Esophagus muscularis mucosa (tissue), 3 donors: ENCODE measurements at regions not wholly inside any gene's neighbourhood (a gene's known extent, or its start where the extent isn't known, plus 50 kb on each side); places are given as distances from the start of the nearest gene placed in this dataset.

Source experiments
- POLR2A ChIP-seq: fragments of 450-650 bp; IDR thresholded peaks from one replicate; pipeline ENCODE4 v1.6.1; 2017; ENCODE audit warnings: antibody characterized with exemption, moderate library complexity, mild to moderate bottlenecking, low read depth
- TF ChIP-seq, protein P1 (sequence below), 3 experiments: fragments of 200-600 bp in 2 of 3; fragments of 450-650 bp in 1 of 3; sonication (generic) in 2 of 3; IDR thresholded peaks; one replicate each; pipeline ENCODE4 v1.5.1; 2017 to 2019; ENCODE audit warnings: antibody characterized with exemption in 3 of 3, mild to moderate bottlenecking in 2 of 3, moderate library complexity in 1 of 3

DNA sequence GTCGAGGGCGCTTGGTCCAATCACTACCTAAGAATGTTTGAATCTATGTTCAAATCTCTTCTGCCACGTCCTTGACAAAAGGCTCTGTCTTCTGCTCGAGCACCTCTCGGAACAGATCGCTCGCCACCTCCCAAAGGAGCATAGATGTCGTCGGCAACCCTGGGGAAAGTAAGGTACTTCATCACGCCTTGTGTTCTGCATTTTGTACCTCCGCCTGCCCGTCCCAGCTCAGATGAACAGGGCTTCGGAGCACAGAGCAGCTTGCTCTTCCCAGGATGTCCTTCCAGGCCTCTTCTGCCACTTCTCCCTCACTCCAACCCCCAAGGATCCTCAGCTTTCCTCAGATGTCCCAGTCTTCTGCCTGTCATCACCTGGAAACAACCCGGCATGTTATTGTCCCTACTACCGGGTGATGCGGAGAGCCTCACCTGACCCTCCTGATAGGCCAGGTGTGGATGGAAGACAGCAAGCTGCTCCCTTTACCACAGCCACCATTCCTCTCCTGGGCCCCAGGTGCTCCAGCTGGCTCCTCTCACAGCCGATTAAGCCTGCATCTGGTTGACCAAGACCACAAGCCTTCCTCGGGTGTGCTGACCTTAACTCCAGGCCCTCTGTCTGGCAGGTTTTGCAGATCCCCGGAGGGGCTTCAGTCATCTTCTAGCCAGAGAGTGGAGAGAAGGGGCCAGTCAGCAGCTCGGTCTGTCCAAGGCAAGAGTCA lies 270.5 kb downstream of the FAM43A start:
- TF ChIP-seq, protein P1, sequence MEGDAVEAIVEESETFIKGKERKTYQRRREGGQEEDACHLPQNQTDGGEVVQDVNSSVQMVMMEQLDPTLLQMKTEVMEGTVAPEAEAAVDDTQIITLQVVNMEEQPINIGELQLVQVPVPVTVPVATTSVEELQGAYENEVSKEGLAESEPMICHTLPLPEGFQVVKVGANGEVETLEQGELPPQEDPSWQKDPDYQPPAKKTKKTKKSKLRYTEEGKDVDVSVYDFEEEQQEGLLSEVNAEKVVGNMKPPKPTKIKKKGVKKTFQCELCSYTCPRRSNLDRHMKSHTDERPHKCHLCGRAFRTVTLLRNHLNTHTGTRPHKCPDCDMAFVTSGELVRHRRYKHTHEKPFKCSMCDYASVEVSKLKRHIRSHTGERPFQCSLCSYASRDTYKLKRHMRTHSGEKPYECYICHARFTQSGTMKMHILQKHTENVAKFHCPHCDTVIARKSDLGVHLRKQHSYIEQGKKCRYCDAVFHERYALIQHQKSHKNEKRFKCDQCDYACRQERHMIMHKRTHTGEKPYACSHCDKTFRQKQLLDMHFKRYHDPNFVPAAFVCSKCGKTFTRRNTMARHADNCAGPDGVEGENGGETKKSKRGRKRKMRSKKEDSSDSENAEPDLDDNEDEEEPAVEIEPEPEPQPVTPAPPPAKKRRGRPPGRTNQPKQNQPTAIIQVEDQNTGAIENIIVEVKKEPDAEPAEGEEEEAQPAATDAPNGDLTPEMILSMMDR (IDR thresholded peaks at IDR 0.05) = no peak
- TF ChIP-seq POLR2A = no peak
